GM23338 (cell line): ENCODE measurements at regions not wholly inside any gene's neighbourhood (a gene's known extent, or its start where the extent isn't known, plus 50 kb on each side); places are given as distances from the start of the nearest gene placed in this dataset.

Experiments used
- ATAC-seq: fragments of 200-7000 bp; cut with Tn5 transposase; 3 replicates; pipeline ENCODE4 v1.9.1; 2020
- DNase-seq: peaks from one replicate; pipeline ENCODE4 v3.0.0-alpha.2; 2015; ENCODE audit warnings: low spot score
- H2AFZ ChIP-seq: fragments of 200-600 bp; sonication (generic); 2 replicates; pipeline ENCODE4 v1.8.0; 2016; ENCODE audit warnings: antibody characterized with exemption, mild to moderate bottlenecking, moderate library complexity
- H3F3A ChIP-seq: fragments of 200-600 bp; sonication (generic); replicated peaks from 2 replicates; pipeline ENCODE4 v1.8.0; 2017; ENCODE audit warnings: antibody characterized with exemption, mixed run types, low read depth
- H3K27ac ChIP-seq: fragments of 200-600 bp; sonication (generic); 2 replicates; pipeline ENCODE4 v1.6.1; 2016; ENCODE audit warnings: low read depth
- H3K27me3 ChIP-seq: fragments of 200-600 bp; sonication (generic); 2 replicates; pipeline ENCODE4 v1.8.0; 2016; ENCODE audit warnings: mild to moderate bottlenecking, mixed run types, moderate library complexity; ENCODE audit not compliant: insufficient read depth
- H3K36me3 ChIP-seq: fragments of 200-600 bp; sonication (generic); 2 replicates; pipeline ENCODE4 v1.8.0; 2016; ENCODE audit warnings: mild to moderate bottlenecking; ENCODE audit not compliant: insufficient read depth
- H3K4me1 ChIP-seq: fragments of 200-600 bp; sonication (generic); 2 replicates; pipeline ENCODE4 v1.8.0; 2016; ENCODE audit warnings: mild to moderate bottlenecking, moderate library complexity; ENCODE audit not compliant: insufficient read depth
- H3K4me2 ChIP-seq: fragments of 200-600 bp; sonication (generic); 2 replicates; pipeline ENCODE4 v1.7.1; 2017; ENCODE audit warnings: mixed run types
- H3K4me3 ChIP-seq: fragments of 200-600 bp; sonication (generic); 2 replicates; pipeline ENCODE4 v1.6.1; 2016; ENCODE audit warnings: mixed run types
- H3K79me2 ChIP-seq: fragments of 200-600 bp; sonication (generic); replicated peaks from 2 replicates; pipeline ENCODE4 v1.8.0; 2017; ENCODE audit warnings: mild to moderate bottlenecking; ENCODE audit not compliant: insufficient read depth
- H3K9me2 ChIP-seq: fragments of 200-600 bp; sonication (generic); 2 replicates; pipeline ENCODE4 v1.8.0; 2017; ENCODE audit not compliant: insufficient read depth
- H4K20me1 ChIP-seq: fragments of 200-600 bp; sonication (generic); replicated peaks from 2 replicates; pipeline ENCODE4 v1.8.0; 2017; ENCODE audit warnings: mild to moderate bottlenecking; ENCODE audit not compliant: insufficient read depth
- H3K27ac Mint-ChIP-seq: 2 replicates; pipeline ENCODE4 v1.8.0; 2020; ENCODE audit warnings: inconsistent platforms, mild to moderate bottlenecking, moderate library complexity, mixed read lengths
- H3K27me3 Mint-ChIP-seq: 3 replicates; pipeline ENCODE4 v1.8.0; 2022; ENCODE audit warnings: low read depth, mild to moderate bottlenecking, moderate library complexity, mixed read lengths, inconsistent platforms; ENCODE audit not compliant: insufficient read depth, poor library complexity
- H3K36me3 Mint-ChIP-seq: 3 replicates; pipeline ENCODE4 v1.8.0; 2021; ENCODE audit warnings: low read depth, mild to moderate bottlenecking, inconsistent platforms, moderate library complexity, mixed read lengths
- H3K4me1 Mint-ChIP-seq: 3 replicates; pipeline ENCODE4 v1.8.0; 2020; ENCODE audit warnings: mild to moderate bottlenecking, inconsistent platforms, mixed read lengths
- H3K4me3 Mint-ChIP-seq: 3 replicates; pipeline ENCODE4 v1.8.0; 2021; ENCODE audit warnings: moderate library complexity, mild to moderate bottlenecking, inconsistent platforms, mixed read lengths
- H3K9me3 Mint-ChIP-seq: 3 replicates; pipeline ENCODE4 v1.8.0; 2020; ENCODE audit warnings: moderate library complexity, mild to moderate bottlenecking, inconsistent platforms, mixed read lengths
- CREB1 ChIP-seq: fragments of 250-450 bp; sonication (Bioruptor Pico); IDR thresholded peaks from 2 replicates; pipeline ENCODE4 v1.5.0; 2020; ENCODE audit warnings: low read depth, mild to moderate bottlenecking, moderate library complexity
- EZH2 ChIP-seq: fragments of 200-600 bp; sonication (generic); IDR thresholded peaks from one replicate; pipeline ENCODE4 v1.8.0; 2017; ENCODE audit warnings: antibody characterized with exemption, mild to moderate bottlenecking, low read depth; ENCODE audit not compliant: unreplicated experiment
- EZH2phosphoT487 ChIP-seq: fragments of 200-600 bp; sonication (generic); IDR thresholded peaks from one replicate; pipeline ENCODE4 v1.8.1; 2018; ENCODE audit warnings: antibody characterized with exemption; ENCODE audit not compliant: unreplicated experiment
- JUNB ChIP-seq: IDR thresholded peaks from one replicate; pipeline ENCODE4 v1.6.1; 2016; ENCODE audit warnings: antibody characterized with exemption; ENCODE audit not compliant: unreplicated experiment
- NANOG ChIP-seq: IDR thresholded peaks from 2 replicates; pipeline ENCODE4 v1.6.1; 2016; ENCODE audit warnings: antibody characterized with exemption, borderline replicate concordance
- POLR2AphosphoS5 ChIP-seq: IDR thresholded peaks from 2 replicates; pipeline ENCODE4 v1.6.1; 2016; ENCODE audit warnings: antibody characterized with exemption, low read depth
- STAT1 ChIP-seq: IDR thresholded peaks from one replicate; pipeline ENCODE4 v1.6.1; 2016; ENCODE audit warnings: antibody characterized with exemption; ENCODE audit not compliant: unreplicated experiment
- ZNF114 ChIP-seq: fragments of 250-450 bp; sonication (Bioruptor Pico); IDR thresholded peaks from 2 replicates; pipeline ENCODE4 v1.5.0; 2020; ENCODE audit warnings: mild to moderate bottlenecking, moderate library complexity
- ZNF331 ChIP-seq: fragments of 250-450 bp; sonication (Bioruptor Pico); IDR thresholded peaks from 2 replicates; pipeline ENCODE4 v1.5.0; 2020; ENCODE audit warnings: low read depth, mild to moderate bottlenecking, moderate library complexity
- TF ChIP-seq, protein P1 (sequence below): IDR thresholded peaks from one replicate; pipeline ENCODE4 v1.6.1; 2018; ENCODE audit warnings: antibody characterized with exemption; ENCODE audit not compliant: unreplicated experiment
- TF ChIP-seq, protein P2 (sequence below): IDR thresholded peaks from 2 replicates; pipeline ENCODE4 v1.6.1; 2016; ENCODE audit warnings: antibody characterized with exemption
- TF ChIP-seq, protein P3 (sequence below), 2 experiments: fragments of 200-600 bp in 1 of 2; sonication (generic) in 1 of 2; conservative IDR thresholded peaks; 2 replicates each; pipeline versions ENCODE4 v1.5.1 to v1.6.1; 2016 to 2017; ENCODE audit warnings: antibody characterized with exemption in 2 of 2, low read depth in 2 of 2, mild to moderate bottlenecking in 2 of 2, moderate library complexity in 1 of 2

DNA sequence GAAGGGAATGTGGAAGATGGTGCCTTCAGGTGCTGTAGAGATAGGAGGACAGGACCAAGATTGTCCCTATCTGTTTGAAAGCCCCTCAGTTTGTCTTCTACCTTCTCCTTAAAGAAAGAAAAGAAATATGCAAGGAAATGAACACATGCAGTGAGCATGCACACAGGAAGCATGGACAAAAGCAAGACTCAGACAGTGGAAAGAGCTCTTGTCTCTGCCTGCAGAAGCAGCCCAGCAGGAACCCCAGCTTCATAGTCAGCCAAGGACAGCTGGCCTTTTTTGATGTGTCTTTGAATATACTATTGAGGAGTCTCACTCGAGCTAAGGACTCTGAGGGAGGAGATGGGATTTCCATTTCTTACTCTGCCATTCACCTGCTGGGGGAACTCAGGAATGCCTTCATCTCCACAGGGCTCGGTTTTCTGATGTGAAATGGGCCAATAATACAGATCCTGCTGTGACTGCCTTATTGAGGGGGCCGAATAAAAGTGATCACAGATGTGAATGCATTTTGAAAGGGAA lies 132.5 kb upstream of the ADRA1B start:
- Histone ChIP-seq H3K4me2 (no peak overlapping the region), H3K27me3 (no peaks in the 10 kb centered on the region), H4K20me1 (no peaks in the 10 kb centered on the region), H3K9me2 (0 out of 2 replicates have a peak, but pooled peaks cover under 1% of the 10 kb centered on the region), H3K79me2 (no peaks in the 10 kb centered on the region), H3K36me3 (no peaks in the 10 kb centered on the region), H3F3A (no peaks in the 10 kb centered on the region), H3K4me3 (no peak overlapping the region), H3K27ac (no peak overlapping the region), H3K4me1 (peaks cover 8% of the 10 kb centered on the region; the same call in 1 of the 2 replicates), H2AFZ (no peak overlapping the region)
- TF ChIP-seq, protein P1, sequence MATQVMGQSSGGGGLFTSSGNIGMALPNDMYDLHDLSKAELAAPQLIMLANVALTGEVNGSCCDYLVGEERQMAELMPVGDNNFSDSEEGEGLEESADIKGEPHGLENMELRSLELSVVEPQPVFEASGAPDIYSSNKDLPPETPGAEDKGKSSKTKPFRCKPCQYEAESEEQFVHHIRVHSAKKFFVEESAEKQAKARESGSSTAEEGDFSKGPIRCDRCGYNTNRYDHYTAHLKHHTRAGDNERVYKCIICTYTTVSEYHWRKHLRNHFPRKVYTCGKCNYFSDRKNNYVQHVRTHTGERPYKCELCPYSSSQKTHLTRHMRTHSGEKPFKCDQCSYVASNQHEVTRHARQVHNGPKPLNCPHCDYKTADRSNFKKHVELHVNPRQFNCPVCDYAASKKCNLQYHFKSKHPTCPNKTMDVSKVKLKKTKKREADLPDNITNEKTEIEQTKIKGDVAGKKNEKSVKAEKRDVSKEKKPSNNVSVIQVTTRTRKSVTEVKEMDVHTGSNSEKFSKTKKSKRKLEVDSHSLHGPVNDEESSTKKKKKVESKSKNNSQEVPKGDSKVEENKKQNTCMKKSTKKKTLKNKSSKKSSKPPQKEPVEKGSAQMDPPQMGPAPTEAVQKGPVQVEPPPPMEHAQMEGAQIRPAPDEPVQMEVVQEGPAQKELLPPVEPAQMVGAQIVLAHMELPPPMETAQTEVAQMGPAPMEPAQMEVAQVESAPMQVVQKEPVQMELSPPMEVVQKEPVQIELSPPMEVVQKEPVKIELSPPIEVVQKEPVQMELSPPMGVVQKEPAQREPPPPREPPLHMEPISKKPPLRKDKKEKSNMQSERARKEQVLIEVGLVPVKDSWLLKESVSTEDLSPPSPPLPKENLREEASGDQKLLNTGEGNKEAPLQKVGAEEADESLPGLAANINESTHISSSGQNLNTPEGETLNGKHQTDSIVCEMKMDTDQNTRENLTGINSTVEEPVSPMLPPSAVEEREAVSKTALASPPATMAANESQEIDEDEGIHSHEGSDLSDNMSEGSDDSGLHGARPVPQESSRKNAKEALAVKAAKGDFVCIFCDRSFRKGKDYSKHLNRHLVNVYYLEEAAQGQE, result no peak
- TF ChIP-seq JUNB, result no peak
- TF ChIP-seq, protein P2, sequence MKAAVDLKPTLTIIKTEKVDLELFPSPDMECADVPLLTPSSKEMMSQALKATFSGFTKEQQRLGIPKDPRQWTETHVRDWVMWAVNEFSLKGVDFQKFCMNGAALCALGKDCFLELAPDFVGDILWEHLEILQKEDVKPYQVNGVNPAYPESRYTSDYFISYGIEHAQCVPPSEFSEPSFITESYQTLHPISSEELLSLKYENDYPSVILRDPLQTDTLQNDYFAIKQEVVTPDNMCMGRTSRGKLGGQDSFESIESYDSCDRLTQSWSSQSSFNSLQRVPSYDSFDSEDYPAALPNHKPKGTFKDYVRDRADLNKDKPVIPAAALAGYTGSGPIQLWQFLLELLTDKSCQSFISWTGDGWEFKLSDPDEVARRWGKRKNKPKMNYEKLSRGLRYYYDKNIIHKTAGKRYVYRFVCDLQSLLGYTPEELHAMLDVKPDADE, result no peak
- no peak for TF ChIP-seq ZNF331 (CRISPR knock-in tag)
- Mint-ChIP-seq H3K9me3 (no peaks in the 10 kb centered on the region), H3K27me3 (peaks cover 4% of the 10 kb centered on the region), H3K36me3 (no peaks in the 10 kb centered on the region), H3K27ac (no peak overlapping the region), H3K4me1 (peaks cover 13% of the 10 kb centered on the region; the same call in 2 of the 3 replicates), H3K4me3 (no peak overlapping the region)
- DNase-seq, result peak; percentile 10
- ATAC-seq, result peak; percentile 32; the same call in 2 of the 3 replicates

DNA sequence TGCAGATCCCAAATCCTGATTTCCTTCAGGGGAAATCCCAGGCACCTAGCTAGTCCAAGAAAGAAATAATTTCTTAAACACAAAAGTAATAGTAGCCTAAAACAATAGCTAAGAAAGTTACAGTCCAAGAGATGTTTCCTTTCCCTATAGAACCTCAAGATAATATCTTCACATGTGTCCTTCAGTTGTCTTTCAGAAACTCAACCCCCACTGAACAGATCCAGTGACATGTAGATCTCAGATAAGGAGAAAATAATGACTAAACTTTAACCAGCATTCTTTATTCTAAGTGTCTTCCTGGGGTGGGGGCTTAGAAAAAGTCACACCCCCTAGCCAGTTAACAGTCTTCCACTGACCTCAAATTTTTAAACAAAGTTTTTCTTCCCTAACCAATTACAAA lies 131.3 kb upstream of the ADRA1B start:
- Histone ChIP-seq H3K4me2 (no peak overlapping the region), H3K4me3 (no peak overlapping the region), H3K9me2 (0 out of 2 replicates have a peak, but pooled peaks cover 3% of the 10 kb centered on the region), H3K4me1 (peaks cover 8% of the 10 kb centered on the region; the same call in 1 of the 2 replicates), H4K20me1 (no peaks in the 10 kb centered on the region), H3K79me2 (no peaks in the 10 kb centered on the region), H3F3A (no peaks in the 10 kb centered on the region), H3K36me3 (no peaks in the 10 kb centered on the region), H2AFZ (no peak overlapping the region), H3K27ac (no peak overlapping the region), H3K27me3 (no peaks in the 10 kb centered on the region)
- H3K4me3 Mint-ChIP-seq, result no peak overlapping the region
- ATAC-seq (no peak), DNase-seq (no peak)
- peaks cover 4% of the 10 kb centered on the region for H3K27me3 Mint-ChIP-seq
- no peaks in the 10 kb centered on the region for H3K36me3 Mint-ChIP-seq
- no peak overlapping the region for H3K27ac Mint-ChIP-seq
- H3K9me3 Mint-ChIP-seq, result no peaks in the 10 kb centered on the region
- H3K4me1 Mint-ChIP-seq, result peaks cover 13% of the 10 kb centered on the region; the same call in 2 of the 3 replicates
- TF ChIP-seq STAT1, result no peak
- no peak for TF ChIP-seq ZNF114 (CRISPR knock-in tag)
- TF ChIP-seq NANOG, result no peak
- no peak for TF ChIP-seq CREB1 (CRISPR knock-in tag)
- TF ChIP-seq EZH2phosphoT487, result no peak
- TF ChIP-seq ZNF331 (CRISPR knock-in tag), result no peak
- no peak for TF ChIP-seq EZH2
- TF ChIP-seq JUNB, result no peak
- TF ChIP-seq, protein P3, sequence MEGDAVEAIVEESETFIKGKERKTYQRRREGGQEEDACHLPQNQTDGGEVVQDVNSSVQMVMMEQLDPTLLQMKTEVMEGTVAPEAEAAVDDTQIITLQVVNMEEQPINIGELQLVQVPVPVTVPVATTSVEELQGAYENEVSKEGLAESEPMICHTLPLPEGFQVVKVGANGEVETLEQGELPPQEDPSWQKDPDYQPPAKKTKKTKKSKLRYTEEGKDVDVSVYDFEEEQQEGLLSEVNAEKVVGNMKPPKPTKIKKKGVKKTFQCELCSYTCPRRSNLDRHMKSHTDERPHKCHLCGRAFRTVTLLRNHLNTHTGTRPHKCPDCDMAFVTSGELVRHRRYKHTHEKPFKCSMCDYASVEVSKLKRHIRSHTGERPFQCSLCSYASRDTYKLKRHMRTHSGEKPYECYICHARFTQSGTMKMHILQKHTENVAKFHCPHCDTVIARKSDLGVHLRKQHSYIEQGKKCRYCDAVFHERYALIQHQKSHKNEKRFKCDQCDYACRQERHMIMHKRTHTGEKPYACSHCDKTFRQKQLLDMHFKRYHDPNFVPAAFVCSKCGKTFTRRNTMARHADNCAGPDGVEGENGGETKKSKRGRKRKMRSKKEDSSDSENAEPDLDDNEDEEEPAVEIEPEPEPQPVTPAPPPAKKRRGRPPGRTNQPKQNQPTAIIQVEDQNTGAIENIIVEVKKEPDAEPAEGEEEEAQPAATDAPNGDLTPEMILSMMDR (conservative IDR thresholded peaks at IDR 0.05; ENCODE audit: low read depth in 2 of 2), result no peak
- TF ChIP-seq POLR2AphosphoS5, result no peak
